Fibroblast of peridontal ligament (primary cell): ENCODE measurements at regions not wholly inside any gene's neighbourhood (a gene's known extent, or its start where the extent isn't known, plus 50 kb on each side); places are given as distances from the start of the nearest gene placed in this dataset.

Source experiments
- DNase-seq: peaks from one replicate; pipeline ENCODE4 v3.0.0-alpha.2; 2010; ENCODE audit errors: extremely low read depth

DNA sequence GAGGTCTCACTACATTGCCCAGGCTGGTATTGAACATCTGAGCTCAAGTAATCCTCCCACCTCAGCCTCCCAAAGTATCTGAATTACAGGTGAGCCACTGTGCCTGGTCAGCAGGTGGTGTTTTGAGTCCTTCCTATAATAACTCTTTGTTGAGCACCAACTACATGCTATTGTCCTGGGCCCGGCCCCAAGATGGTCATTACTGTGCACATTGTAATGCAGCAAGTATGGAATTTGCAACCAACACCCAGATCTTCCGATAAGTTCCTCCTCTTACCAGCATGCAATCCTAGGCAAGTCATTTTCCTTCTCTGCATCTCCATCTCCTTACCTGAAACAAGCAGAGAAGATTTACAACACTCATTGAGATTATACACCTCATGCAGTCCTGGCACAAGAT is 510.3 kb upstream of the KLF4 start:
- no peak for DNase-seq

DNA sequence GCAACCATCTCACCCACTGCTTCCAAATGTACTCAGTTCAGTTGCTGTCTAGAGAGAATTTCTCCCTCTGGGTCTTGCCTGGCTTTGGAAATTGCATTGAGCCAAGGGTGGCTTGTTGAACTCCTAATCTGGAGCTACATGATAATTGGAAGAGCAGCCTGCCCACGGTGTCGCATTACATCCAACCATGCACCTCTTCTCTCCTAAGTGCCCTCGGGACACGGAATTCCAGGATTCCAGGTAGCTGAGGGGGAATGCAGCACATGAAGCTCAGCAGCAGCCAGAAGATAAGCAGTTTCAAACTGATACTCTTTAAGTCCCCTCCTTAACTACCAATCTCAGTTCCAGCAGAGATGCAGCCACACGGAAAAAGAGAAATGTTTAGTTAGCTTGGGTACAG is 509.4 kb upstream of the KLF4 start:
- no peak for DNase-seq

DNA sequence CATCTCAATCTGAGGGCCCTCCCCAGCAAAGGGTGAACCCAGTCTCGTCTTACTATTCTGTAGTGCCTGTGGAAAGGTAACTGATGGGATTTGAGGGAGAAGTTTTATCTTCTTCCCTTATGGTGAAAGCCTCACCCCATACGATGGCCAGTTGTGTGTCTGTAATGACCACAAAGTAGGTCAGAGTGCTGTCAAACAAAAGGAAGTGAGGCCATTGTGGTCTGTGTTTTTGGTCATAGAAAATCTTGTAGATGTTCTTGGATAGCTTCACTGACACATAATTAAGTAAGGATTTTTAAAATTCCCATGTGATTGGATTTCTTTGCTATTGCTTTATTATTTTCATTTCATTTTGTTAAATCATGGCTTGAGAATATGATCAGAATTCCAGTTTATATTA is 505.1 kb upstream of the KLF4 start:
- DNase-seq: peak; percentile 52

DNA sequence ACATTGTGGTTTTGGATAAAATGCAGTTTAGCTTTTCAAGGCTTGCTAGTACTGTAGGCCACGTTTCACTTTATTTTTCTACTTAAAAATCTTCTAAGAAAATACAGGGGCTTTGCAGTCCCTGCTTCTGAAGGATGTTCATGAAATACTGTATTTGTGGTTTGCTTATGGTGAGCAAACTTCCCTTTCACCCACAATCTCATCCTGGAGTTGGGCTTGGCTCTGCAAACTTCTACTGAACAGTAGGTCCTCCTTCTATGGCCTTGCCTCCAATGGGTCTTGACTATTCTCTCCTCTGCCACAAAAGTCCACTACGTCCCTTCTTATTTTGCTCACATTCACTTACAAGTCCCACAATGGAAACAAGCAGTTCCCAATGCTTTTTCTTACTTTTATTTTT is 502.7 kb upstream of the KLF4 start:
- no peak for DNase-seq

DNA sequence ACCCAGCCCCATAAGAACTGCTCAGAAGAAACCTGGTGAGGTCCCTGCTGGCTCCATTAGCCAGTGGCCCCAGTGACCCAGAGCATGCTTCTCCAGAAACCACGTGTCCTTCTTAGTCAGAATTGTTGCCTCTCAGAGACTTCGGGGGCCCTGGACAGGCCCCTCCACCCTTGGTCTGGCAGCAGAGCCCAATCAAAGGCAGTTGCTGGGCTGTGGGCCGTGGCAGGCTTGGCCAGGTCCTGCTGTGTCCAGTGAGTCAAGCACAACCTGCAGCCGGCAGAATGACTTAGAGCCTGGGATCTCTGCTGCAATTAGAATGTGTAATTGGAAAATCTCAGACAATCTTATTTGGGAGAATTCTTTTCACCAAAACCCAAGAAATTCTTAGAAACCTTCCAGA is 502.0 kb upstream of the KLF4 start:
- DNase-seq: no peak

DNA sequence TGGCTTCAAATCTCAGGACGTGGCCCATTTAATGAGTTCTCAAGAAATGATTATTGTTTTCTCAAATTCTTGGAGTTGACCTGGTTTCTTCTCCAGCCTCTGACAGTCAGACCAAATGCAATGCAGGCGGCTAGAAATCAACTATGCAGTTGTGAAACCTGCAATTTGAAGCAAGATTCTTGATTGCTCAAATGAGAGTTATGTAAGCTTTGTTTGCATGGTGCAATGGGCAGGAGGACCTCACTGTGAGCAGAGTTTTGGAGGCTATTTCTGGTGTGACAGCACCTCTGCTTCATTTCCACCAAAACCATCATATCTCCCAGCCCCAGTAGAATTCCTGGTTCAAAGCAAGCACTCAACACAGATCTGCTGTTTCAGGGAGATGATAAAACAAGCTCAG is 500.0 kb upstream of the KLF4 start:
- peak; percentile 88 for DNase-seq

DNA sequence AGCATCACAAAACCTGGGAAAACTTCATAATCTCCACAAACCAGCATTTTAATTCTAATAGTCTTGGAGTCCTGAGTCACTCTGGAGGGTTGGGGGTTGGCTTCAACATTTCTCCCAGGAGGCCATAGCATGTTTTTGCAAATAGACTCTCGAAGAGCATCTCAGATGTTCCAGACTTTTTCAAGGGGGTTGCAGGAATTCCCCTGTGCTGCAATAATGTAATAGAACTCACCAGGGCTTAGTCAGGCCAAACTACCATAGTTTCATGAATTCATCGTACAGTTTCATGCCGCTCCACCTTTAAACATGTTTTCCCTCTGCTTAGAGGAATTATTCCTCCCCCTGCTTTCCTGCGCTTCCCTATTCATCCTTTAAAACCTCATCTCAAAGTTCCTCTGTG is 499.5 kb upstream of the KLF4 start:
- DNase-seq: peak; percentile 57

DNA sequence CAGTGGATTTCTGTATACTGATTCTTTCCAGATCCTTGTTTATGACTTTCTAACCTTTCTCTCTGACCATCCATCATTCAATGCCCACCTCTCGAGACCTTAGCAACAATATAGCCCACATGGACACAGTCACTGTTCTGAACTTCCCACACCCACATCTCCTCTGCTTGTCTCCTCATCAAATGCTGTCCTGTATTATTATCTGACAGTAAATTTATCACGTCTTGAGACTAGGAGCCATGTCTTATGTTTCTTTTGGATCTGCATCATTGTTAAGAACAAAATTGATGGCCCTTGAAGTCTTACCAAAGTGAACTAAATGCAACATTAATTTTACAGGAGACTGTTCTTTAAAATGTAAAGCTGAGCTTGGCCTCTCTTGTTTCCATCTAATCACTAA is 495.4 kb upstream of the KLF4 start:
- DNase-seq: no peak

DNA sequence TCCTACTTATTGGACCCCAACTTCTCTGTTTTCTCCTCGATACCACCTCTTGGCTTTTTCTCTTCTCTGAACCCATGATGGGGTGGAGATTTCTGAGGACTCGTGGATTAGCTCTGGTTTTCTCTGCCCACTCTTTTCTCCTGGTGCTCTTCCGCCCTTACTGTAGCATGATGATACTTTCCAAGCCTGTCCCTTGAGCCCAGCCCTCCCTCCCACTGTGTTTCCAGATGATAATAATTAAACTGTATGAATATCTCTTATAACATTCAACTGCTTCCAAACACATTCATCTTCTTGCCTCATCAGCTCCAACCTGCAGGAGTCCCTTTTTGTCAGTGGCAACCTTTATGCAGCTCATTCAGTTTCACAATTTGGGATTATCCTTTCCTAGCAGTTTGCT is 494.2 kb upstream of the KLF4 start:
- peak; percentile 17 for DNase-seq

DNA sequence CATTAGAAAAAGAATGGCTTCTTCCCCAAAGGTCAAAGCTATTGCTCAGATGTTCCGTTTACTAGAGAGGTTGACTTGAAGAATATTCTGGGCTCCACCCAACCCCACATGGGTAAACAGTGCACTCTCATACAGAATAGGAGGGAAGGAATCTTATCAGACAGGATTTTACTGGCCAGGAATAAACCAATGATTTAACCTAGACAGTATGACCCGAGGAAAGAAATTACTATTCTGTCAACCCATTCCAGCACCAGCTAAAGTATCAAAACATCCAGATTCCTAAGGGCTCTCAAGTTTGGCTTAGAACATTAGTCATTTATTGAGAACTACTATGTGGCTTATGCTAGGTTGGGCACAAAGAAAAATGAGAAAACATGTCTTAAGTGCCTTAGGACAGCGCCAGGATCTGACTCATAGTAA is 493.6 kb upstream of the KLF4 start:
- DNase-seq: peak; percentile 63

DNA sequence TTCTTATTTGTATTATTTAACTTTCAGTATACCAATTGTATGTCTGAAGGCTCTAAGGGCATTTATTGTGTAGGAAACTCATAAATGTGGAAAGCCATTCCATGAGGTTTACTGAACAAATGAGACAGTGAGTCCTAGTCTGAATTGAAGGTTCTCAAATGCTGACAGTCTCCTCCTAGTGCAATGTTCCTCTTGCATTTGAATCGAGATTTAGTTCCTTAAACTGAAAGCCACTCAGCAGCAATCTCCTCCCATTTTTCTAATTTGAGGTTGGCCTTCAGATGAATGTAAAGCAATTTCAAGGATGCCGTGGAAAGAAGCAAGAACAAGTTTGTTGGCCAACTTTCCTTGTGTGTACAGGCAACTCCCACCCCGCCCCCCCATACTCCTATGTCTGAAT is 493.2 kb upstream of the KLF4 start:
- no peak for DNase-seq

DNA sequence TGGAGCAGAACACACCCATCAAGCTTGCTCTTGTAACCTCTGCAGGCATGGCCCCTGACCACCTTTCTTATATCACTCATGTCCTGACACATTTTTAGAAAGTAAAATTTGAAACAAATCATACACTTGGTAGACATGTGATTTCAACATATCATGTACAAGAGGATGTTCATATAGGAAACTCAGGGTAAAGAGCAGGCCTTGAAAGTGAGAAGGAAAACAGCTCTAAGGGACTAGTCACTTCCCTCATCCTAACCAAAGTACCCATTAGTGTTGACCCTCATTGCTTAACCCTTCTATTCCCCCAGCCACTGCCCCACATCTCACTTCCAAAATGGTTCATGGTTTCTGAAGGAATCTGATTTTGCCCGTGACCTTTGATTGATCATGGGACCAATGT is 492.4 kb upstream of the KLF4 start:
- no peak for DNase-seq

DNA sequence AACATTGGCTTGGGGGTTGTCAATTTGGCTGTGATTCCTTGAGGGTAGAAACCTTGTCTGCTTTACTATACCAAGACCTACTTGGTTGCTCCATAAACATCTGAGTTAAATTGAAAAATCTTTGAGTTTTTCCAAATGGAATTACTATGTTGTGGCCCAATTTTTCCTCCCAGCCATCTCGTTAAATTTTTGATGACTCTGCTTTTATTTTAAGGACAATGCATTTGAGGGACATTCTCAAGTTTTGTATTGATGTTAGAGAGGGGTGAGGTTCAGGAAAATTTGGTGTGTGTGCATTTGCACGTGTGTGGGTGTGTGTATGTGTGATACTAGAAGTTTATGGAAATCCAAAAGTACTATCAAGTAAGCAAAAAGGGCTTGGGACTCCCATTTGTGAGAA is 491.4 kb upstream of the KLF4 start:
- no peak for DNase-seq

DNA sequence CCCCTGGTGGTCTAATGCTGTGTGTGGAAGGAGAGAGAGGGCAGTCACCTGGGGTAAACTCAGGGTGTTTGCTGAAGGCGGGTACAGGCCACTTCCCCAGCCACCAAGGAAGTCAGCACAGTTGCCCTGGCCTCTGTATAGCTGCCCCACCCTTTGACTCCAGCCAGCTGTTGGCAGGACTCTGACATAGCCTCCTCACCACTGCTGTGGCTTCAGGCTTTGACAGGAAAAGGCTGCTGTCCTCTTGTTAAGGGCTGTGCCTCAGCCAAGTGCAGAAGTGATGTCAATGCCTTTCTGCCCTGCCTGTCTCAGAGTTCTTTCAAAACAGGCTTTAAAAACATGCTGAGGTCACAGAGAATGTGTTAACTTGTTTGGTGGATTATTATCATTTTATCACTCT is 487.2 kb upstream of the KLF4 start:
- peak; percentile 37 for DNase-seq

DNA sequence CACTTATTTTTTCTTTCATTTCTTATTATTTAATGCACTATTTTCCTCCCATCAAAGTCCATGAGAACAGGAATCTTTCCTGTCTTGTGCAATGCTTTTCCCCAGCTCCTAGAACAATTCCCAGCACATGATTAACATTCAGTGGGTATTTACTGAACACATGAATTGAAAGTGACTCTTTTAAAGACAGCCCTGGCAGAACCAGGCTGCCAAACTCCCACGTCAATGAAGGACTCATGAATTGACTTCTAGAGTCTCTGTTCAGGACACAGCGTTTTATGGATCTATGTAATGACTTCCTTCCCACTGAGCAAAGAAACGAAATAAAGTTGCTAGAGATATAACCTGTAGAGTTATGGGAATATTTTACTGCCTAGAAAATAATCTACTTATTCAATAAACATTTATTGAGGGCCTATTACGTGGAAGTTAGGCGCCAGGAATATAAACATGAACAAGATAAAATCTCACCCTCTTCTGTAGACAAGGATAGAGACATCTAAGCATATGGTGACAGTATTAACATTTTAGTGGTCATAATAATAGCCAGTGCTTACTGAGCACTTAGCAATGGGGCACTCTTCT is 485.9 kb upstream of the KLF4 start:
- peak; percentile 24 for DNase-seq

DNA sequence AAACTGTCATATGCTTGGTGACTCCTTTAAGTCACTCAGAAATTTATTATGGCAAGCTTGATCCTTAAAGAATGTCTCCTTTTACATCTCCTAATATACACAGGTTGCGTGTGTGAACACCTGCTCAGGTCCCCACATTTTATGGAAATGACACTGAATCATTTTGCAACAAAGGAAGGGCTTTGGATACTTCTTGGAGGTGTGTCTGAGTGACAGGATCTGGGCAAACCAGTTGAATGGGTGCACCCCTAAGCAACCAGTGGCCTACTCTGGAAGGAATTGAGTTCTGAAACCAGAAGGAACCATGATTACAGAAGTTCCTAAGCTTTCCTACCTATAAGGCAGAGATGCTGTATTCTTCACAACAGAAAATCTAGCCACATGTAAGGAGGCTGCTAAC is 483.9 kb upstream of the KLF4 start:
- no peak for DNase-seq

DNA sequence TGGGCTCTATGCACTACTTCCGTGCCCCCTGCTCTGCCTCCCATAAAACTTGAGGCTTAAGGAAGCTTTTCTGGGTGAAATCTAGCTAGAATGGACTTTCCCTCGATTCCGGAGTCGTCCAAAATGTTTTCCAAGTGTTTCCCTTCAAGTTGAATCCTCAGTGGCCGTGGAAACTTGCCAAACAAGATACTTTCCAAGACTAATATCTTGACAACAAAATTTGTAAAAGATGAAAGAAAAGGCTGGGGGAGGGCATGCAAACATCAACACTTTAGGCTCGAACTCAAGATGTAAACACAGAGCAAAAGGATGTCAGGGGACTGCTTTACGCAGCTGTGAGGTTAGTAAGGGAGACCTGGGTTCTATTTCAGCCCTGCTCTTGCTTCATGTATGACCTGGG is 482.8 kb upstream of the KLF4 start:
- DNase-seq: no peak

DNA sequence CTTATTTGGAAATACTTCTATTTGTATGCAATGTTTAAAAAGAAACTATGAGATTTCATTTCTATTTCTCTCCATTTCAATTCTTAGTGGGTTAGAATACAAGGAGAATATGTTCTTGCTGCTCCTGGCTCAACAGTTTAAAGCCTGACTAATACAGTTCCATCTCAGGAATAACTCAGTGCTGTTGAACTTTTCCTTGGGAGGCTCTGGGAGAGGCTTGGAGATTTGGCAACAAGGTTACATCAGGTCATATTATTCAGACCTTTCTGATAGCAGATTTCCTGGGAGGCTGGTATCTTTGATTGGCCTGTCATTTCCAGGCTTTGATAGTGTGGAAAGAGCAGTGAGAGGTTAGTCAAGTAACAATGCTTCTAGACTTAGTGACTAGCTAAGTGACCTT is 481.7 kb upstream of the KLF4 start:
- DNase-seq: no peak

DNA sequence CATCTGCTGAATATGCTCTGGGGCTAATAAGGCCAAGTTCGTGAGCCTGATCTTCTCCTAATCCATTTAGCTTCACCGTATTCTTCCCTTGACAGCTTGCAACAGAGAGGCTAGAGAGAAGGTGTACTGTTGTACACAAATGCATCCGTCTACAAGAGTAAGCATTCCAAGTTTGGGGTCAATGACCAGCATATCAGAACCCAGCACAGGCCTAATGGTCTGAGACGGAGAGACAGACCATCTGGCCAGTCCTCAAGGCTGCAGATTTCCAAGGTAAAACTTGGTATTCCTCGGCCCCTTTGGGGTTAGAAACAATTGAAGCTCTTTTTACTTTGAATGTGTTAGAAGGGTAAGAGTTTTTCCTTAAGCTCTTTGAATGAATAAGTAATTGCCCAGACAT is 481.2 kb upstream of the KLF4 start:
- DNase-seq: no peak

DNA sequence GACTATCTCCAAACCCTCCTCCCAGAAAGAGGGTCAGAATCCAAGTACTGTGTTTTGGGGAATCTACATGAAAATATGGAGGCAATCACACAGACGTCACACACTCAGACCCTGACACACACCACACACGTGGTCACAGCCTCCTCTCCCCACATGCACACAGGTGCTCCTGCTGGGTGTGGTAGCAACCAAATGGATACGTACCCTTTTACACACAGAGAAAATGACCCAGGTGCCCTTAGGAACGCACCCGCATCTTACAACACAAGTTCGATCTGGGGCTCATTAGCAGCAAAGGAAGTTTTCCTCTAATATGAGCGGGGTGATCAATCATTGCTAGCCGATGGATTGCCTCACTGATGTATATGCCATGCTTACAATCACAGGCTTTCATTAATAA is 480.2 kb upstream of the KLF4 start:
- no peak for DNase-seq

DNA sequence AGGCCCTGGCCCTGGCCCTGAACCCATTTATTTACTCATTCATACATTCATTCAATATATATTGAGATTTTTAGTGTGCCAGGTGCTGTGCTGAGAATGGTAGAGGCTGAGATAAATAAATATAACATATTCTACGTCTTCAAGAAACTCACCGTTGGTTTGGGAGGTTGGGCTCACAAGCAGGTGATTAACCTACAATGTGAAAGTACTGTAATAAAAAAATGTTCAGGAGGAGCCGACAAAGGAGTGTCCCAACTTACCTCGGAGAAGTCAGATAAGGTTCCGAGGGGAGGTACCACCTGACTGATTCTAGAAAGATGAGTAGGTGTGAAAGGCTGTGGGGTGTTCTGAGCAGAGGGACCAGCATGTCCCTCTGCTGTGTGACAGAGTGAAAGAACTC is 479.6 kb upstream of the KLF4 start:
- DNase-seq: no peak

DNA sequence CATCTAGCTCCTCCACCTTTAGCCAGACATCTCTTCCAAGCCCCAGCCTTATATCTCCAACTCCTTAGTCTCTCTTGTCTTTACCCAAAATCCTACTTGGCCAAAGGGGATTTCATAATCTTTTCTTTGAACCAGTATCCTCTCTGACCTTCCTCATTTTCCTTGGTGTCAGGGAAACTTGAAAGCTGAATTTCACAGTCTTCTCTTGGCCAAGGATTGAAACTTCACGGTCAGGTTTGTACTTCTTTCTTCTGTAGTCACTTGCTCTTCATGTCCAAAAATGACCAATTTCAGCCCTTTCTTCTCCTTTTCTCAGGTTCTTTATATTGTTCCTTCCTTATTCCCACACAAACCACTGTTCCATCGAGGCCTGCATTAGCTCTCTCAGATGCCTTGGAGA is 473.7 kb upstream of the KLF4 start:
- DNase-seq: no peak

DNA sequence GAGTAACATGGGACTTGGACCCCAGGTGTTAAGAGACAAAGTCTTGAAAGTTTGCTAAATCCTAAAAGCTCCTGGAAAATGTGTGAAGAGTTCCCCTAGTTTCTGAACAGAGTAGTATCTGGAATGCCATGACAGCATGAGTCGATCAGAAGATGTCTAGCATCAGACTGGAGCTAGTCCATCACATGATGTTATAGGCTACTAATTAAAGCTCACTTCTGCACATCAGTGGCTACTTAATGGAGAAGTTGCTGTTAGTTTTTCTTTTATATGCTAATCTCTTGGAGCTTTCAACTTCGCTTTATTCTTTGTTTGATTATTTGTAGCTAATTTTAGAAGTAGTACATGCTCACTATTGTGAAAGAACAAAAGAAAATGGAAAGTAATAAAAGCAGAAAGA is 471.3 kb upstream of the KLF4 start:
- DNase-seq: no peak

DNA sequence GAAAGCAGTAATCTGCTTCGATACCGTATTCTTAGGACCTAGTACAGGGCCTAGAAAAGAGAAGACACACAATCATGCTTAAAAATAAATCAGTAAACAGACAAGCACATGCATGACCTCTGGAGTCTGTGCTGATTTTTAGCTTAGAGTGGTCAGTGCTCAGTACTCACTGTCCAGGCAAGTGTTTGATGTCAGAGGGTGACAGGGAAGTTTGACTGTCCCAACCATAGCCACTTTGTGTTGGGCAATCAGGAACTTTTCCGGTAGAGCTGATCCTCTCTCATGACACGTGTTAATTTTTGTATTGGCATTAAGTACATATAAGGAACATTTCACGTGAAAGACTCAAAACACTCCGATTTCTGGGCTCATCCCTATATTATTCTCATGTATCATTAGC is 464.7 kb upstream of the KLF4 start:
- DNase-seq: no peak
